GM23338 (cell line): ENCODE measurements at regions not wholly inside any gene's neighbourhood (a gene's known extent, or its start where the extent isn't known, plus 50 kb on each side); places are given as distances from the start of the nearest gene placed in this dataset.

Source experiments
- ATAC-seq: fragments of 200-7000 bp; cut with Tn5 transposase; 3 replicates; pipeline ENCODE4 v1.9.1; 2020
- DNase-seq: peaks from one replicate; pipeline ENCODE4 v3.0.0-alpha.2; 2015; ENCODE audit warnings: low spot score
- H2AFZ ChIP-seq: fragments of 200-600 bp; sonication (generic); 2 replicates; pipeline ENCODE4 v1.8.0; 2016; ENCODE audit warnings: antibody characterized with exemption, mild to moderate bottlenecking, moderate library complexity
- H3F3A ChIP-seq: fragments of 200-600 bp; sonication (generic); replicated peaks from 2 replicates; pipeline ENCODE4 v1.8.0; 2017; ENCODE audit warnings: antibody characterized with exemption, mixed run types, low read depth
- H3K27ac ChIP-seq: fragments of 200-600 bp; sonication (generic); 2 replicates; pipeline ENCODE4 v1.6.1; 2016; ENCODE audit warnings: low read depth
- H3K27me3 ChIP-seq: fragments of 200-600 bp; sonication (generic); 2 replicates; pipeline ENCODE4 v1.8.0; 2016; ENCODE audit warnings: mild to moderate bottlenecking, mixed run types, moderate library complexity; ENCODE audit not compliant: insufficient read depth
- H3K36me3 ChIP-seq: fragments of 200-600 bp; sonication (generic); 2 replicates; pipeline ENCODE4 v1.8.0; 2016; ENCODE audit warnings: mild to moderate bottlenecking; ENCODE audit not compliant: insufficient read depth
- H3K4me1 ChIP-seq: fragments of 200-600 bp; sonication (generic); 2 replicates; pipeline ENCODE4 v1.8.0; 2016; ENCODE audit warnings: mild to moderate bottlenecking, moderate library complexity; ENCODE audit not compliant: insufficient read depth
- H3K4me2 ChIP-seq: fragments of 200-600 bp; sonication (generic); 2 replicates; pipeline ENCODE4 v1.7.1; 2017; ENCODE audit warnings: mixed run types
- H3K4me3 ChIP-seq: fragments of 200-600 bp; sonication (generic); 2 replicates; pipeline ENCODE4 v1.6.1; 2016; ENCODE audit warnings: mixed run types
- H3K79me2 ChIP-seq: fragments of 200-600 bp; sonication (generic); replicated peaks from 2 replicates; pipeline ENCODE4 v1.8.0; 2017; ENCODE audit warnings: mild to moderate bottlenecking; ENCODE audit not compliant: insufficient read depth
- H3K9me2 ChIP-seq: fragments of 200-600 bp; sonication (generic); 2 replicates; pipeline ENCODE4 v1.8.0; 2017; ENCODE audit not compliant: insufficient read depth
- H4K20me1 ChIP-seq: fragments of 200-600 bp; sonication (generic); replicated peaks from 2 replicates; pipeline ENCODE4 v1.8.0; 2017; ENCODE audit warnings: mild to moderate bottlenecking; ENCODE audit not compliant: insufficient read depth
- H3K27ac Mint-ChIP-seq: 2 replicates; pipeline ENCODE4 v1.8.0; 2020; ENCODE audit warnings: inconsistent platforms, mild to moderate bottlenecking, moderate library complexity, mixed read lengths
- H3K27me3 Mint-ChIP-seq: 3 replicates; pipeline ENCODE4 v1.8.0; 2022; ENCODE audit warnings: low read depth, mild to moderate bottlenecking, moderate library complexity, mixed read lengths, inconsistent platforms; ENCODE audit not compliant: insufficient read depth, poor library complexity
- H3K36me3 Mint-ChIP-seq: 3 replicates; pipeline ENCODE4 v1.8.0; 2021; ENCODE audit warnings: low read depth, mild to moderate bottlenecking, inconsistent platforms, moderate library complexity, mixed read lengths
- H3K4me1 Mint-ChIP-seq: 3 replicates; pipeline ENCODE4 v1.8.0; 2020; ENCODE audit warnings: mild to moderate bottlenecking, inconsistent platforms, mixed read lengths
- H3K4me3 Mint-ChIP-seq: 3 replicates; pipeline ENCODE4 v1.8.0; 2021; ENCODE audit warnings: moderate library complexity, mild to moderate bottlenecking, inconsistent platforms, mixed read lengths
- H3K9me3 Mint-ChIP-seq: 3 replicates; pipeline ENCODE4 v1.8.0; 2020; ENCODE audit warnings: moderate library complexity, mild to moderate bottlenecking, inconsistent platforms, mixed read lengths
- CREB1 ChIP-seq: fragments of 250-450 bp; sonication (Bioruptor Pico); IDR thresholded peaks from 2 replicates; pipeline ENCODE4 v1.5.0; 2020; ENCODE audit warnings: low read depth, mild to moderate bottlenecking, moderate library complexity
- CTCF ChIP-seq, 2 experiments: fragments of 200-600 bp in 1 of 2; sonication (generic) in 1 of 2; conservative IDR thresholded peaks; 2 replicates each; pipeline versions ENCODE4 v1.5.1 to v1.6.1; 2016 to 2017; ENCODE audit warnings: antibody characterized with exemption in 2 of 2, low read depth in 2 of 2, mild to moderate bottlenecking in 2 of 2, moderate library complexity in 1 of 2
- ETS1 ChIP-seq: IDR thresholded peaks from 2 replicates; pipeline ENCODE4 v1.6.1; 2016; ENCODE audit warnings: antibody characterized with exemption
- EZH2 ChIP-seq: fragments of 200-600 bp; sonication (generic); IDR thresholded peaks from one replicate; pipeline ENCODE4 v1.8.0; 2017; ENCODE audit warnings: antibody characterized with exemption, mild to moderate bottlenecking, low read depth; ENCODE audit not compliant: unreplicated experiment
- REST ChIP-seq: IDR thresholded peaks from one replicate; pipeline ENCODE4 v1.6.1; 2018; ENCODE audit warnings: antibody characterized with exemption; ENCODE audit not compliant: unreplicated experiment
- ZNF114 ChIP-seq: fragments of 250-450 bp; sonication (Bioruptor Pico); IDR thresholded peaks from 2 replicates; pipeline ENCODE4 v1.5.0; 2020; ENCODE audit warnings: mild to moderate bottlenecking, moderate library complexity
- ZNF331 ChIP-seq: fragments of 250-450 bp; sonication (Bioruptor Pico); IDR thresholded peaks from 2 replicates; pipeline ENCODE4 v1.5.0; 2020; ENCODE audit warnings: low read depth, mild to moderate bottlenecking, moderate library complexity

GRCh38 chr20:50416269-50417022 lies 93.7 kb upstream of the PTPN1 start (continued):
- TF ChIP-seq CTCF (conservative IDR thresholded peaks at IDR 0.05; ENCODE audit: low read depth in 2 of 2) (no peak), REST (no peak)

GRCh38 chr20:50417023-50417329 lies 93.2 kb upstream of the PTPN1 start:
- H3K4me1 Mint-ChIP-seq: peaks cover 17% of the 10 kb centered on the region
- H3K27ac Mint-ChIP-seq: no peak overlapping the region
- ATAC-seq (no peak), DNase-seq (no peak)
- no peak overlapping the region for H3K4me3 ChIP-seq
- TF ChIP-seq ETS1 (no peak), CREB1 (CRISPR knock-in tag) (no peak), EZH2 (no peak), ZNF331 (no peak), ZNF114 (CRISPR knock-in tag) (no peak)
- H4K20me1 ChIP-seq: no peaks in the 10 kb centered on the region
- no peaks in the 10 kb centered on the region for H3K27me3 ChIP-seq
- no peak overlapping the region for H3K4me3 Mint-ChIP-seq
- peaks cover 11% of the 10 kb centered on the region for H3K4me1 ChIP-seq
- no peaks in the 10 kb centered on the region for H3F3A ChIP-seq
- H3K27ac ChIP-seq: no peak overlapping the region
- no peaks in the 10 kb centered on the region for H3K36me3 ChIP-seq
- no peak overlapping the region for H3K4me2 ChIP-seq
- H3K9me2 ChIP-seq: no peaks in the 10 kb centered on the region
- H3K27me3 Mint-ChIP-seq: peaks cover 4% of the 10 kb centered on the region
- peaks cover 10% of the 10 kb centered on the region; the same call in 2 of the 3 replicates for H3K36me3 Mint-ChIP-seq
- H2AFZ ChIP-seq: no peak overlapping the region
- no peaks in the 10 kb centered on the region for H3K79me2 ChIP-seq
- H3K9me3 Mint-ChIP-seq: peaks cover 24% of the 10 kb centered on the region
